ENCODE measurements at regions not wholly inside any gene's neighbourhood (a gene's known extent, or its start where the extent isn't known, plus 50 kb on each side); places are given as distances from the start of the nearest gene placed in this dataset.

GRCh38 chr18:41140506-41140905, 814.5 kb upstream of the PIK3C3 start (continued):
- no peak for TF ChIP-seq REST (IDR thresholded peaks at IDR 0.05; ENCODE audit: unreplicated experiment)

GRCh38 chr18:41135146-41135545, 819.9 kb upstream of the PIK3C3 start:
- Histone ChIP-seq H3K36me3 (ENCODE audit: insufficient read depth) (no peaks in the 10 kb centered on the region), H3F3A (replicated peaks; ENCODE audit: low read depth) (no peaks in the 10 kb centered on the region), H3K9me2 (ENCODE audit: insufficient read depth) (no peaks in the 10 kb centered on the region; the same call in 1 of the 2 replicates), H3K27me3 (ENCODE audit: insufficient read depth) (no peaks in the 10 kb centered on the region), H3K79me2 (replicated peaks; ENCODE audit: insufficient read depth) (no peaks in the 10 kb centered on the region), H2AFZ (no peak overlapping the region), H3K4me1 (ENCODE audit: insufficient read depth) (no peaks in the 10 kb centered on the region), H3K4me3 (no peak overlapping the region), H3K4me2 (no peak overlapping the region), H3K27ac (ENCODE audit: low read depth) (no peak overlapping the region), H4K20me1 (replicated peaks; ENCODE audit: insufficient read depth) (no peaks in the 10 kb centered on the region)
- Mint-ChIP-seq H3K4me1 (no peaks in the 10 kb centered on the region), H3K27me3 (ENCODE audit: insufficient read depth, low read depth, poor library complexity) (no peaks in the 10 kb centered on the region), H3K9me3 (no peaks in the 10 kb centered on the region), H3K4me3 (no peak overlapping the region), H3K36me3 (ENCODE audit: low read depth) (no peaks in the 10 kb centered on the region), H3K27ac (no peak overlapping the region)
- no peak for DNase-seq (ENCODE audit: low spot score)
- ATAC-seq, result no peak
- TF ChIP-seq CREB1 (CRISPR knock-in tag; IDR thresholded peaks at IDR 0.05; ENCODE audit: low read depth) (no peak), REST (IDR thresholded peaks at IDR 0.05; ENCODE audit: unreplicated experiment) (no peak), ETS1 (IDR thresholded peaks at IDR 0.05) (no peak), POLR2AphosphoS5 (IDR thresholded peaks at IDR 0.05; ENCODE audit: low read depth) (no peak), NANOG (IDR thresholded peaks at IDR 0.05; ENCODE audit: borderline replicate concordance) (no peak), STAT1 (IDR thresholded peaks at IDR 0.05; ENCODE audit: unreplicated experiment) (no peak), ZNF114 (CRISPR knock-in tag; IDR thresholded peaks at IDR 0.05) (no peak), JUNB (IDR thresholded peaks at IDR 0.05; ENCODE audit: unreplicated experiment) (no peak), EZH2phosphoT487 (IDR thresholded peaks at IDR 0.05; ENCODE audit: unreplicated experiment) (no peak), EZH2 (IDR thresholded peaks at IDR 0.05; ENCODE audit: low read depth, unreplicated experiment) (no peak), CTCF (conservative IDR thresholded peaks at IDR 0.05; ENCODE audit: low read depth in 2 of 2) (no peak), ZNF331 (CRISPR knock-in tag; IDR thresholded peaks at IDR 0.05; ENCODE audit: low read depth) (no peak)

Data from GM23338 (cell line).